NCI-H748 (cell line): ENCODE measurements at regions not wholly inside any gene's neighbourhood (a gene's known extent, or its start where the extent isn't known, plus 50 kb on each side); places are given as distances from the start of the nearest gene placed in this dataset.
"Not testable (repeated sequence)": the region's sequence is repeated elsewhere in the genome, so short reads cannot be mapped to it uniquely, and the experiment has no call there.

Experiments used
- DNase-seq: peaks from one replicate; lab custom pipeline; 2025; ENCODE audit not compliant: unreplicated experiment; lab: John Stamatoyannopoulos, UW

DNA sequence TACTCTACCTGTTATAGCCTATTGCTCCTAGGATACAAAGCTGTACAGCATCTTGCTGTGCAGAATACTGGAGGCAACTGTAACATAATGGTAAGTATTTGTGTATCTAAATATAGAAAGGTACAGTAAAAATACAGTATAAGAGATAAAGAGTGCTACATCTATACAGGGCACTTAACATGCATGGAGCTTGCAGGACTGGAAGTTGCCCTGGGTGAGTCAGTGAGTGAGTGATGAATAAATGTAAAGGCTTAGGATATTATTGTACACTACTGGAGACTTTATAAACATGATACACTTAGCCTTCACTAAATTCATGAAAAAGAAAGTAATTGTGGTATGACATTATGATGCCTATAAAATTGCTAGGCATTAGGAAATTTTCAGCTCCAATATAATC, 65.5 kb upstream of the OSMR start:
- no peak for DNase-seq

DNA sequence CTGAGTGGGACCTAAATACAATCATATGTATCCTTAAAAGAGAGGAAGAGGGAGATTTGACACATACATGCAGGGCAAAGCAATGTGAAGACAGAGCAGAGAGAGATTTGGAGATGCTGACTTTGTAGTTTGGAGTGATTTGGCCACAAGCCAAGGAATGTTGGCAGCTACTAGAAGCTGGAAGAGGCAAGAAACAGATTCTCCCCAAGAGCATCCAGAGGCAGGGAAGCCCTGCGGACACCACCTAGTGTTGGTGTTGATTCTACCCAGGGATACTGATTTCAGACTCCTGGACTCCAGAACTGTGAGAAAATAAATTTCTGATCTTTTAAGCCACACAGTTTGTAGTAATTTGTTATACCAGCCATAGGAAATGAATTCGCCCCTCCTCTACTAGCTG, 64.9 kb upstream of the OSMR start:
- DNase-seq: peak; percentile 30

GRCh38 chr5:38782180-38782835, 63.5 kb upstream of the OSMR start:
- DNase-seq: no peak

GRCh38 chr5:38783011-38783561, 62.7 kb upstream of the OSMR start:
- peak; percentile 97 for DNase-seq

- DNase-seq: no peak
These were observed 56.7 kb upstream of the OSMR start for GRCh38 chr5:38789134-38789533.

DNA sequence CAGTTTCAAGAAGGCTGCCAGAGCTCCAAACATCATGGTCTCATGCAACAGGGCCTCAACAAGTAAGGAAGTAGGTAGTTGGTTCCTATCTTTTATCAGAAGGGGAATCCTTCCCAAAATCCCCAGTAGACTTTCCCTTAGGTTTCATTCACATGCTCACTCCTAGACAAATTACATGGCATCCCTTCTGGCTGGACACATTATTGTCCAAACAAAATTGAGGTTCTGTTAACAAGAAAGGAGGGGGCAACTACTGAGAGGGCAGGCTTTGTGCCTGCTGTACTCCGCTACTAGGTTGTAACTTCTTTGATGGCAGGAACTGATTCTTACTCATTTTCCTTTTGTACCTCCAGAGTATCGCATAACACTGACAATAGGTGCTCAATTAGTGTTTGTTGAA, 56.0 kb upstream of the OSMR start:
- DNase-seq: no peak

DNA sequence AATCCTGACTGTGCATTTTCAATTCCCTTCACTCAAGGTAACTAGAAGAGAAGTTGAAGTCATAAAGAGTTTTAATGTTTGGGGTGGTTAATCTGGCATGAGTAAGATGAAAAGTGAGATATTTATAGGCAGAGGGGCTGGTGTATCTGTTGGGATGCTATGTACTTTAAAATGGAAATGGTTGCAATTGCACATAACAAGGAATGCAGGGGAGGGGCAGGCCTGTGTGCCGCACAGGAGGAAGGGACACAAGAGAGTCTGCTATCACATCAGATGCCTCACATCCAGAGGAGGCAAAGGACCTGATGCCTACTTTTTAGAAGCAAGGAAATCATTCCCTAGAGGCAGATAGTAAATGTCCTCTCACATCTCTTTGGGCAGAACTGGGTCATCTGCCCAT, 55.5 kb upstream of the OSMR start:
- no peak for DNase-seq

DNA sequence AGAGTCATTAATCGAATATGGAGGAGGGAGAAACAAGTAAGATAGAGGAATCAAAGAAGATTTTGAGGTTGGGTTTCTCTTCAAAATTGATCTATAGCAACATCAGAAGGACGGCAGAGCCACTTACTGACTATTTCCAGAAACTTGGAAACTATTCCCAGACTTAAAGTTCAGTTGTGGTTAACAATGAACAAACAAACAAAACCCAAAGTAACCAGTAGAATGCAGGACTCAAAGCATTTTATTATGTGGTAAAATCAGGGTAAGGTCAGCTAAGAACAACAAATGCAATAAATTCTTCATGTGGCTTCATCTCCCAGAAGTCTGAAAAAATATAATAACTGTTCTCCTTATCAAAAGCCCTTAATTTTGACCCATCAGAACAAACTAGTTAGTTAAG, 54.9 kb upstream of the OSMR start:
- no peak for DNase-seq

DNA sequence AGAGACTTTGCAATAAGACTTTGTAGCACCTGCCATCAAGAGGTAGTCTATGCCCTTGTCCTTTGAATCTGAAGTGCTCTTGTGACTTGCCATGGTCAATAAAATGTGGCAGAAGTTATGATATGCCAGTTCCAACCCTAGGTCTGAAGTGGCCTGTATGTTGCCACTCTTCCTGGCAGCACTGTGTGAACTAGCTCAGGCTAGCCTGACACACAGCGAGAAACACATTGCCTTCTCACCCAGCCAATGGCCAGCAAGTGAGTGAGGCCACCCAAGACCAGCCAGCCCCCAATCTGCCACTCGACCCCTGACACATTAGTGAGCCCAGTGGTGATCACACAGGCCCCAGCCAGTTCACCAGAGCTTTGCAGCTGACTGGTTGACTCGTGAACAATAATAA, 52.7 kb upstream of the OSMR start:
- DNase-seq: no peak

- not testable (repeated sequence) for DNase-seq
These were observed 51.8 kb upstream of the OSMR start for GRCh38 chr5:38794037-38794436.

GRCh38 chr5:38794986-38795385, 50.8 kb upstream of the OSMR start:
- DNase-seq: no peak

DNA sequence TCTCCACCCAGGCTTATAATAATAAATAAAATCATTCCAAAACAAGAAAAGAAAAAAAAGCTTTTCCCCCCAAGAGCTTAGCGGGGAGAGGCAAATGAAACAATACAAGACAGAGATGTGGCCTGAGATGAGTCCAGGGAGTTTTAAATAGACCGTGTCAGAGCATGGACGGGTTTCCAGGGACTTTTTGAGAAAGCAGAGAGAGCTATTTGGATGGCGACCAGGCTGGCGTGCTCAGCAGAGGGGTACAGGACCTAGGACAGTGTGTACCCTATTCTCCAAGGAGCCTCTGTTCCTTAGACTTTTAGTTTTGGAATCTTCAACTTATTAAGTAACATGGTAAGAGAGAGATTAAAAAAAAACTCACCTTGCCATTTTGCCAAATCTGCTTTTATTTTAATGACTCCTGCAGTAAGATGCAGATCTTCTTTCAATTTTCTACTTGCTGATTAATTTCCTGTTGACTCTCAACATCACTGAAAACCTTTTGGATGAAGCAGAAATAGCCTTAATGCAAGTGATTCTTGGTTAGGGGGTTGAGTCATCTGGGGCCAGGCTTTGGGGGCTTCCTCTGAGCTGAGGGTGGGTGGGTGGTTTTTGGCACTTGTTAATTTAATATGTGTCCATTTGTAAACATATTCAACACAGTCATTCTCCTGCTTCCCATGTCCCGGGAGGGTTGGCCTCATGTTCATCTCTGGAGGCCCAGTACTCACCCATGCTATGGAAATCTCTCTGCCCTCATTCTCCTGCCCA, 49.6 kb upstream of the OSMR start:
- no peak for DNase-seq
